H1 (cell line): ENCODE measurements at regions not wholly inside any gene's neighbourhood (a gene's known extent, or its start where the extent isn't known, plus 50 kb on each side); places are given as distances from the start of the nearest gene placed in this dataset.

Experiments used
- CTCF ChIA-PET: fragments of 300-600 bp; sonication (Branson Sonifier 250); formaldehyde crosslinking; loops from one replicate; lab custom pipeline; 2021; ENCODE audit not compliant: partially characterized antibody; lab: Charles Lee
- POLR2A ChIA-PET: fragments of 300-600 bp; sonication (Branson Sonifier 250); formaldehyde crosslinking; loops from one replicate; lab custom pipeline; 2021; ENCODE audit warnings: inconsistent platforms; ENCODE audit not compliant: partially characterized antibody; lab: Charles Lee
- DNase-seq, 2 experiments: peaks; one replicate each; pipeline versions ENCODE4 v3.0.0 to v3.0.0-alpha.2; 2010 to 2022; ENCODE audit warnings: low spot score in 2 of 2, low read depth in 1 of 2, mixed read lengths in 1 of 2
- FAIRE-seq: peaks from 2 replicates; lab custom pipeline; 2011; peaks lifted over from hg19 to GRCh38; lab: Jason Lieb, UNC
- H2AFZ ChIP-seq: 2 replicates; pipeline ENCODE4 v1.8.1; 2012; ENCODE audit warnings: low read length, inconsistent platforms
- H2AK5ac ChIP-seq: 2 replicates; pipeline ENCODE4 v1.6.1; 2013; ENCODE audit warnings: low read depth, low read length
- H2BK120ac ChIP-seq: replicated peaks from 2 replicates; pipeline ENCODE3; 2013; ENCODE audit warnings: low read depth, low read length, inconsistent platforms
- H2BK12ac ChIP-seq: 2 replicates; pipeline ENCODE4 v1.6.1; 2013; ENCODE audit warnings: low read depth, low read length
- H2BK15ac ChIP-seq: 2 replicates; pipeline ENCODE4 v1.6.1; 2013; ENCODE audit warnings: low read length
- H2BK20ac ChIP-seq: 2 replicates; pipeline ENCODE4 v1.6.1; 2013; ENCODE audit warnings: low read length
- H2BK5ac ChIP-seq: 2 replicates; pipeline ENCODE4 v1.6.1; 2013; ENCODE audit warnings: low read depth, low read length
- H3K14ac ChIP-seq: 2 replicates; pipeline ENCODE4 v1.6.1; 2013; ENCODE audit warnings: inconsistent platforms; ENCODE audit not compliant: insufficient read length
- H3K18ac ChIP-seq: 2 replicates; pipeline ENCODE4 v1.6.1; 2013; ENCODE audit warnings: low read length; ENCODE audit errors: extremely low read depth
- H3K23ac ChIP-seq: 2 replicates; pipeline ENCODE4 v1.6.1; 2013; ENCODE audit warnings: inconsistent platforms; ENCODE audit not compliant: insufficient read length
- H3K23me2 ChIP-seq: 2 replicates; pipeline ENCODE4 v1.6.1; 2013; ENCODE audit warnings: low read depth, low read length
- H3K27ac ChIP-seq: 2 replicates; pipeline ENCODE4 v1.6.1; 2011; ENCODE audit warnings: low read depth, low read length, inconsistent platforms
- H3K27me3 ChIP-seq, 4 experiments: replicated peaks in 1 of 4; 1 replicate in 1 of 4; 2 replicates in 3 of 4; pipeline versions ENCODE4 v1.6.1 to v1.8.1; 2011 to 2013; ENCODE audit warnings: low read length in 3 of 4, mild to moderate bottlenecking in 3 of 4, inconsistent platforms in 2 of 4, mixed read lengths in 2 of 4, moderate library complexity in 1 of 4; ENCODE audit not compliant: control insufficient read depth in 3 of 4, insufficient read depth in 3 of 4; ENCODE audit errors: extremely low read depth in 1 of 4
- H3K36me3 ChIP-seq, 4 experiments: 2 replicates each; pipeline versions ENCODE4 v1.6.1 to v1.8.1; 2011 to 2013; ENCODE audit warnings: mild to moderate bottlenecking in 4 of 4, low read length in 3 of 4, moderate library complexity in 2 of 4, control low read depth in 1 of 4, inconsistent platforms in 1 of 4; ENCODE audit not compliant: insufficient read depth in 4 of 4, control insufficient read depth in 2 of 4
- H3K4ac ChIP-seq: replicated peaks from 2 replicates; pipeline ENCODE3; 2013; ENCODE audit warnings: low read length, low read depth, mixed read lengths, inconsistent platforms; ENCODE audit not compliant: insufficient read length
- H3K4me1 ChIP-seq, 4 experiments: replicated peaks in 1 of 4; 1 replicate in 1 of 4; 2 replicates in 3 of 4; pipeline versions ENCODE4 v1.6.1 to v1.8.1; 2011 to 2013; ENCODE audit warnings: low read length in 3 of 4, inconsistent platforms in 2 of 4, mixed read lengths in 1 of 4; ENCODE audit not compliant: insufficient read depth in 4 of 4, control insufficient read depth in 3 of 4
- H3K4me2 ChIP-seq, 2 experiments: 2 replicates each; pipeline versions ENCODE4 v1.6.1 to v1.8.1; 2011 to 2013; ENCODE audit warnings: low read depth in 2 of 2, low read length in 2 of 2, control low read depth in 1 of 2, inconsistent platforms in 1 of 2, mild to moderate bottlenecking in 1 of 2; ENCODE audit not compliant: insufficient read depth in 1 of 2
- H3K4me3 ChIP-seq, 4 experiments: fragments of 200-600, 300-600 bp in 1 of 4; sonication (generic), shearing (Covaris generic), sonication (Bioruptor Twin) in 1 of 4; 2 replicates each; pipeline versions ENCODE4 v1.5.1 to v1.8.1; 2011 to 2016; ENCODE audit warnings: low read length in 4 of 4, low read depth in 3 of 4, control low read depth in 2 of 4, inconsistent platforms in 2 of 4, mild to moderate bottlenecking in 2 of 4, mixed read lengths in 1 of 4, moderate library complexity in 1 of 4; ENCODE audit not compliant: insufficient read depth in 2 of 4; ENCODE audit errors: extremely low read depth in 1 of 4
- H3K56ac ChIP-seq: replicated peaks from 2 replicates; pipeline ENCODE3; 2013; ENCODE audit warnings: low read depth, mild to moderate bottlenecking, mixed read lengths, low read length, inconsistent platforms; ENCODE audit not compliant: insufficient read length
- H3K79me1 ChIP-seq: 2 replicates; pipeline ENCODE4 v1.6.1; 2013; ENCODE audit warnings: low read depth, low read length, control low read depth
- H3K79me2 ChIP-seq, 2 experiments: 2 replicates each; pipeline versions ENCODE4 v1.6.1 to v1.8.1; 2012 to 2013; ENCODE audit warnings: low read length in 2 of 2, mild to moderate bottlenecking in 2 of 2, inconsistent platforms in 1 of 2; ENCODE audit not compliant: insufficient read depth in 2 of 2, control insufficient read depth in 1 of 2
- H3K9ac ChIP-seq, 4 experiments: replicated peaks in 1 of 4; 1 replicate in 1 of 4; 2 replicates in 3 of 4; pipeline versions ENCODE4 v1.6.1 to v1.8.1; 2011 to 2013; ENCODE audit warnings: low read depth in 3 of 4, low read length in 3 of 4, control low read depth in 2 of 4, mild to moderate bottlenecking in 2 of 4, moderate library complexity in 2 of 4, inconsistent platforms in 1 of 4; ENCODE audit errors: extremely low read depth in 1 of 4
- H3K9me3 ChIP-seq, 2 experiments: 2 replicates each; pipeline versions ENCODE4 v1.6.1 to v1.8.1; 2012 to 2013; ENCODE audit warnings: mild to moderate bottlenecking in 2 of 2, moderate library complexity in 2 of 2, control low read depth in 1 of 2, inconsistent platforms in 1 of 2, low read depth in 1 of 2, low read length in 1 of 2, mixed read lengths in 1 of 2; ENCODE audit not compliant: insufficient read depth in 2 of 2
- H4K20me1 ChIP-seq, 2 experiments: replicated peaks in 1 of 2; 2 replicates each; pipeline versions ENCODE3 to v1.8.1; 2011 to 2013; ENCODE audit warnings: inconsistent platforms in 2 of 2, low read length in 2 of 2, mild to moderate bottlenecking in 1 of 2; ENCODE audit not compliant: insufficient read depth in 2 of 2, control insufficient read depth in 1 of 2
- H4K5ac ChIP-seq: 2 replicates; pipeline ENCODE4 v1.6.1; 2013; ENCODE audit warnings: low read length, low read depth, mixed read lengths, inconsistent platforms; ENCODE audit not compliant: insufficient read length
- H4K8ac ChIP-seq: 2 replicates; pipeline ENCODE4 v1.8.0; 2013; ENCODE audit warnings: mild to moderate bottlenecking, moderate library complexity, low read length, inconsistent platforms; ENCODE audit not compliant: insufficient read depth; ENCODE audit errors: extremely low read depth
- H4K91ac ChIP-seq: replicated peaks from 2 replicates; pipeline ENCODE3; 2013; ENCODE audit warnings: low read length, mixed read lengths, inconsistent platforms; ENCODE audit not compliant: insufficient read length
- BRCA1 ChIP-seq: IDR thresholded peaks from 2 replicates; pipeline ENCODE4 v1.6.1; 2012; ENCODE audit warnings: low read depth, low read length, improper control_type of control experiment
- CBX5 ChIP-seq: fragments of 300-800, 300-1000 bp; sonication (generic); IDR thresholded peaks from 2 replicates; pipeline ENCODE4 v1.7.1; 2016; ENCODE audit warnings: antibody characterized with exemption, low read length, low read depth
- CHD1 ChIP-seq: IDR thresholded peaks from 2 replicates; pipeline ENCODE4 v1.6.1; 2012; ENCODE audit warnings: low read depth, low read length, improper control_type of control experiment
- GTF2F1 ChIP-seq: IDR thresholded peaks from 2 replicates; pipeline ENCODE4 v1.6.1; 2012; ENCODE audit warnings: low read depth, low read length, improper control_type of control experiment, borderline replicate concordance
- KDM4A ChIP-seq: IDR thresholded peaks from one replicate; pipeline ENCODE4 v1.7.1; 2012; ENCODE audit warnings: low read depth, mild to moderate bottlenecking, moderate library complexity, low read length, inconsistent platforms; ENCODE audit not compliant: severe bottlenecking
- KDM5A ChIP-seq: fragments of 200-600 bp; IDR thresholded peaks from 2 replicates; pipeline ENCODE4 v1.7.1; 2012; ENCODE audit warnings: mild to moderate bottlenecking, low read length, inconsistent platforms, mixed read lengths
- MAFK ChIP-seq: IDR thresholded peaks from 2 replicates; pipeline ENCODE4 v1.6.1; 2012; ENCODE audit warnings: low read depth, mild to moderate bottlenecking, improper control_type of control experiment, low read length
- SIRT6 ChIP-seq: IDR thresholded peaks from one replicate; pipeline ENCODE4 v1.7.1; 2012; ENCODE audit warnings: low read length, inconsistent platforms
- SP4 ChIP-seq: IDR thresholded peaks from 2 replicates; pipeline ENCODE4 v1.6.1; 2012; ENCODE audit warnings: low read length, inconsistent platforms
- TBP ChIP-seq: IDR thresholded peaks from 2 replicates; pipeline ENCODE4 v1.6.1; 2011; ENCODE audit warnings: low read depth, low read length, improper control_type of control experiment
- WGBS, 2 experiments: shearing (Covaris generic) in 1 of 2; methylation state at CpG; one replicate each; pipeline versions ENCODE4 v1.1.6 to v1.1.7; 2013 to 2015; ENCODE audit warnings: low lambda C conversion rate in 2 of 2, mixed read lengths in 2 of 2, inconsistent platforms in 1 of 2, low coverage in 1 of 2, missing lambda C conversion rate in 1 of 2; ENCODE audit not compliant: insufficient replicate concordance in 2 of 2, insufficient coverage in 1 of 2, insufficient read length in 1 of 2; ENCODE audit errors: extremely low coverage in 1 of 2, missing lambda C conversion rate in 1 of 2; 5-methylcytosine and 5-hydroxymethylcytosine counted together
- TF ChIP-seq, protein P1 (sequence below): IDR thresholded peaks from 2 replicates; pipeline ENCODE4 v1.6.1; 2011; ENCODE audit warnings: low read length, improper control_type of control experiment

DNA sequence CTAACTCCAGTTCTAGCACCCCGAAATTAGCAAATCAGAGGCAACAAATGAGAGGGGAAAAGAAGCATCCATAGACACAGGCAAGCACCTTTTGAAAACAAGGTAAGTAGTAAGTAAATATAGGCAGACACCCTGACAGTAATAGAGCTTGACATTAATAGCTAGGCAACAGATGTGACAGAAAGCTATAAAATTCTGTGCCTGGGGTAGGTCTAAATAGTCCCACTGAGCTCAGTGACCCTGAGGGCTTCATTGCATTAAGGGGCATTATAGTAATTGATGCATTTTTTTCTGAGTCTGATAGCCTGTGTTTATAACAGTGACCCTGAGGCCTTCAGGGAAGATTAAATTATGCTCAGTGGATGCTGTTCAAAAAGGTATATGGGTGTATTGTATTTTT lies 197.1 kb downstream of the HIPK3 start:
- Histone ChIP-seq H2BK15ac (no peak overlapping the region), H3K14ac (no peak overlapping the region), H2BK120ac (no peak overlapping the region), H3K4me3 (no peak overlapping the region), H3K9ac (no peak overlapping the region), H3K9me3 (no peaks in the 10 kb centered on the region), H3K56ac (no peak overlapping the region)
- CTCF ChIA-PET = interaction anchor here (0.9 to 1.3 kb wide), 2 partner anchors 10 to 93 kb away, joined by 3 read pairs; no protein-coding TSS in a partner anchor
- TF ChIP-seq TBP (no peak), BRCA1 (no peak), KDM4A (no peak), CHD1 (no peak), SP4 (no peak), MAFK (no peak), GTF2F1 (no peak), SIRT6 (no peak), KDM5A (no peak), CBX5 (no peak)
- TF ChIP-seq, protein P1, sequence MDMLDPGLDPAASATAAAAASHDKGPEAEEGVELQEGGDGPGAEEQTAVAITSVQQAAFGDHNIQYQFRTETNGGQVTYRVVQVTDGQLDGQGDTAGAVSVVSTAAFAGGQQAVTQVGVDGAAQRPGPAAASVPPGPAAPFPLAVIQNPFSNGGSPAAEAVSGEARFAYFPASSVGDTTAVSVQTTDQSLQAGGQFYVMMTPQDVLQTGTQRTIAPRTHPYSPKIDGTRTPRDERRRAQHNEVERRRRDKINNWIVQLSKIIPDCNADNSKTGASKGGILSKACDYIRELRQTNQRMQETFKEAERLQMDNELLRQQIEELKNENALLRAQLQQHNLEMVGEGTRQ = no peak
- TF ChIP-seq, all 59 proteins: peak for 0
- no peak overlapping the region for H2BK20ac ChIP-seq
- no peak overlapping the region for H2BK5ac ChIP-seq
- 0 to 38% methylated on average over 1 of the region's 1 CpG for WGBS, 2 experiments
- no peak overlapping the region for H2AK5ac ChIP-seq
- H3K27ac ChIP-seq = no peak overlapping the region
- no peaks in the 10 kb centered on the region for H3K4me1 ChIP-seq
- no peak overlapping the region for H3K18ac ChIP-seq
- no peak overlapping the region for H3K4me2 ChIP-seq
- DNase-seq (no peak), FAIRE-seq (no peak)
- H3K23me2 ChIP-seq = no peaks in the 10 kb centered on the region; the same call in 1 of the 2 replicates
- no peaks in the 10 kb centered on the region for H3K79me1 ChIP-seq
- no peaks in the 10 kb centered on the region for H3K79me2 ChIP-seq
- no peak overlapping the region for H3K23ac ChIP-seq
- H2BK12ac ChIP-seq = no peak overlapping the region
- no peak overlapping the region for H4K5ac ChIP-seq
- no peak overlapping the region for H3K4ac ChIP-seq
- no peaks in the 10 kb centered on the region for H3K36me3 ChIP-seq
- no peak overlapping the region for H4K91ac ChIP-seq
- H3K27me3 ChIP-seq = no peaks in the 10 kb centered on the region
- POLR2A ChIA-PET = interaction anchor here (0.9 kb wide), 1 partner anchor 9 kb away, joined by 3 read pairs; no protein-coding TSS in a partner anchor
- no peak overlapping the region for H4K8ac ChIP-seq
- H4K20me1 ChIP-seq = no peaks in the 10 kb centered on the region
- no peak overlapping the region for H2AFZ ChIP-seq
